ENCODE measurements at regions not wholly inside any gene's neighbourhood (a gene's known extent, or its start where the extent isn't known, plus 50 kb on each side); places are given as distances from the start of the nearest gene placed in this dataset.

DNA sequence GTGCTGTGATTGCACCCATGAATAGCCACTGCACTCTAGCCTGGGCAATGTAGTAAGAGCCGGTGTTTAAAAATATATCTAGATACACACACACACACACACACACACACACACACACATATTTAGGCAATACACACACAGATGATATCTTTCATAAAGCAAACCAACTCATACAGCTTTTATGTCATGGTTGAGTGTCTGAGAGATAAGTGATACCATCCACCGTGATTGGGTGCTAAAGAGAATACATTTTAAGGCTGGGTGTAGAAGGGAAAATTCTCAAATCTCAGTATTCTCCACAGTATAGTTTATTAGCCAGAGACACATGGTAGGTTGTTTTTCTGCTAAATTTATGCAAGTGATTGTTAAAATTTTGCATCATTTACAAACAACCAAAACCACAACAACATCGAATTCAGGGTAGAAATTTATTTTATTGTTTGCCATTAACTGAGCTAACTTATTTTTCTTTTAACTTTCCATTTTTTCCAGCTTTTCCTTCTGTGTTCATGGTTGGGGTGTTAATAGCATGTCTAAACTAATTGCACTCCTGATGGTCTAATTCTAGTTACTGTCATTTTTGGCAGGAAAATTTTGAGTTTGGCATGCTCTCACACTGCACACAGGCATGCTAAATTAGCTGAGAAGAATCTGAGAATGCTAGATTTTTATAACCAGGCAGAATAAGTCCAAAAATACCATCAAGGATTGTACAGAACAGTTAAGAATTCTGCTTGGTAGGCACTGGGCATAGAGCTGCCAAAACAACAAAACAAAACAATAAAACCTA is 57.9 kb upstream of the SYPL1 start (continued):
- TF ChIP-seq NFRKB (IDR thresholded peaks at IDR 0.05) (no peak), GZF1 (CRISPR knock-in tag; IDR thresholded peaks at IDR 0.05) (no peak), HDAC6 (IDR thresholded peaks at IDR 0.05; ENCODE audit: low read depth, low read length) (no peak), MED8 (CRISPR knock-in tag; IDR thresholded peaks at IDR 0.05; ENCODE audit: insufficient replicate concordance) (no peak)
- TF ChIP-seq, protein P1, sequence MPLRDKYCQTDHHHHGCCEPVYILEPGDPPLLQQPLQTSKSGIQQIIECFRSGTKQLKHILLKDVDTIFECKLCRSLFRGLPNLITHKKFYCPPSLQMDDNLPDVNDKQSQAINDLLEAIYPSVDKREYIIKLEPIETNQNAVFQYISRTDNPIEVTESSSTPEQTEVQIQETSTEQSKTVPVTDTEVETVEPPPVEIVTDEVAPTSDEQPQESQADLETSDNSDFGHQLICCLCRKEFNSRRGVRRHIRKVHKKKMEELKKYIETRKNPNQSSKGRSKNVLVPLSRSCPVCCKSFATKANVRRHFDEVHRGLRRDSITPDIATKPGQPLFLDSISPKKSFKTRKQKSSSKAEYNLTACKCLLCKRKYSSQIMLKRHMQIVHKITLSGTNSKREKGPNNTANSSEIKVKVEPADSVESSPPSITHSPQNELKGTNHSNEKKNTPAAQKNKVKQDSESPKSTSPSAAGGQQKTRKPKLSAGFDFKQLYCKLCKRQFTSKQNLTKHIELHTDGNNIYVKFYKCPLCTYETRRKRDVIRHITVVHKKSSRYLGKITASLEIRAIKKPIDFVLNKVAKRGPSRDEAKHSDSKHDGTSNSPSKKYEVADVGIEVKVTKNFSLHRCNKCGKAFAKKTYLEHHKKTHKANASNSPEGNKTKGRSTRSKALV (CRISPR knock-in tag; IDR thresholded peaks at IDR 0.05), result no peak
- TF ChIP-seq, protein P2, sequence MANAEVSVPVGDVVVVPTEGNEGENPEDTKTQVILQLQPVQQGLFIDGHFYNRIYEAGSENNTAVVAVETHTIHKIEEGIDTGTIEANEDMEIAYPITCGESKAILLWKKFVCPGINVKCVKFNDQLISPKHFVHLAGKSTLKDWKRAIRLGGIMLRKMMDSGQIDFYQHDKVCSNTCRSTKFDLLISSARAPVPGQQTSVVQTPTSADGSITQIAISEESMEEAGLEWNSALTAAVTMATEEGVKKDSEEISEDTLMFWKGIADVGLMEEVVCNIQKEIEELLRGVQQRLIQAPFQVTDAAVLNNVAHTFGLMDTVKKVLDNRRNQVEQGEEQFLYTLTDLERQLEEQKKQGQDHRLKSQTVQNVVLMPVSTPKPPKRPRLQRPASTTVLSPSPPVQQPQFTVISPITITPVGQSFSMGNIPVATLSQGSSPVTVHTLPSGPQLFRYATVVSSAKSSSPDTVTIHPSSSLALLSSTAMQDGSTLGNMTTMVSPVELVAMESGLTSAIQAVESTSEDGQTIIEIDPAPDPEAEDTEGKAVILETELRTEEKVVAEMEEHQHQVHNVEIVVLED (CRISPR knock-in tag; IDR thresholded peaks at IDR 0.05; ENCODE audit: borderline replicate concordance), result no peak

DNA sequence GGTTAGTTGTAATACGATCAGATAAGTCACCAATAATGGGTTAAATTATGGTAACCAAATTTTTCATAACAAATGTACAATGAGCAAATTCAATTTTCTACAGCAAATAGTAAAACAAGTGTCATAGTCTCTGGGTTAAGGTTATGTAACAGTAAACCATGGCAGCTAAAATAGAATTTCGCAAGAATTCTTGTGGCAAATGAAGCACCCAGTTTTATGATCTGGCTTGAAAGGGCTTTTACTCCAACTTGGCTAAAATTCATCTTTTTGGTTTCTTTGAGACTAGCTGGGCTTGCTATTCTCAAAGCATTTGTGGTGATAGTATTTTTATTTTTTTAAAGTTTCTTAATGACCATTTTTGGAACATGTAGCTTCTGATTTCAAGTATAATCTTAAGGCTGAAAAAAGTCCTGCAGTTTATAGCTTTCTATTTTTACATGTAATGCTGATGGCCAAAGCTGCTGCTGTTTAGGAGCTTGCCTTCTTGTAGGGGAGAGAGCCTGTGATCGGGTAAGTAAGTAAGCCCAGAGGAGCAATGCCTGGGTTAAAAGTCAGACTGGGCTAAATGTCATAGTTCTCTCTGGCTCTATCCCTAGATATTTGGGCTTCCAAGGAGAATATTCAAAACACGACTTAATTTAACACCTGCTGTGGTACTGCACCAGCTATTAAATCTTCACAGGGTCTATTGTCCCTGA is 55.5 kb upstream of the SYPL1 start:
- BruUV-seq (replicated peaks), result no TSS peak
- no peak overlapping the region for H3K27ac ChIP-seq (ENCODE audit: extremely low read length, insufficient read depth, low read length)
- peaks cover 0 to 26% of the 10 kb centered on the region in 2 experiments; a peak in 1 of 5 replicates for H3K27me3 ChIP-seq (ENCODE audit: control insufficient read depth in 1 of 2, insufficient read depth in 2 of 2, low read length in 2 of 2)
- intact Hi-C loops (cut with micrococcal nuclease; ENCODE audit: unreplicated experiment), result loop anchor here (10.0 kb wide), 1 partner anchor 513 kb away; no protein-coding TSS in a partner anchor
- H3K4me2 ChIP-seq (ENCODE audit: low read depth, low read length), result no peak overlapping the region
- CTCF ChIA-PET (ENCODE audit: low intra/inter-chr PET ratio, low total read pairs), result interaction anchor here (1.5 kb wide), 1 partner anchor 111 kb away, joined by 6 read pairs; no protein-coding TSS in a partner anchor
- 33% methylated on average over 4 of the region's 4 CpGs for WGBS (ENCODE audit: low lambda C conversion rate)
- H3K4me3 ChIP-seq (replicated peaks in 1 of 3; ENCODE audit: insufficient read depth in 1 of 3, low read depth in 2 of 3, low read length in 3 of 3), result no peak overlapping the region
- TF ChIP-seq EZH2 (conservative IDR thresholded peaks at IDR 0.05; ENCODE audit: low read depth, low read length) (no peak), CEBPB (IDR thresholded peaks at IDR 0.05; ENCODE audit: borderline replicate concordance, low read depth, low read length) (peak; percentile 54)
- in situ Hi-C loops (cut with HindIII; ENCODE audit: extremely low pct_ligation_motif_present, low pct_unique_long_range_greater_than_20kb), result no loop called here
- H3K9me3 ChIP-seq (ENCODE audit: low read length), result peaks cover 6% of the 10 kb centered on the region; the same call in 1 of the 2 replicates
- no peaks in the 10 kb centered on the region for H3K4me1 ChIP-seq (ENCODE audit: insufficient read depth, low read length)
- no peak overlapping the region for H2AFZ ChIP-seq (ENCODE audit: low read length)
- H3K9ac ChIP-seq (ENCODE audit: insufficient read depth, low read depth, low read length), result no peak overlapping the region
- no peak for DNase-seq (ENCODE audit: low spot score)
- no peaks in the 10 kb centered on the region for H3K36me3 ChIP-seq (replicated peaks in 1 of 2; ENCODE audit: control insufficient read depth in 1 of 2, insufficient read depth in 2 of 2, low read length in 2 of 2)
- no peak for FAIRE-seq
- H4K20me1 ChIP-seq (ENCODE audit: insufficient read depth, low read length), result no peaks in the 10 kb centered on the region
- POLR2A ChIA-PET, result no interaction called here
- H3K79me2 ChIP-seq (ENCODE audit: insufficient read depth, low read length), result no peaks in the 10 kb centered on the region
- no peak for ATAC-seq

Measured in HepG2 (cell line).